ENCODE measurements at regions not wholly inside any gene's neighbourhood (a gene's known extent, or its start where the extent isn't known, plus 50 kb on each side); places are given as distances from the start of the nearest gene placed in this dataset.

DNA sequence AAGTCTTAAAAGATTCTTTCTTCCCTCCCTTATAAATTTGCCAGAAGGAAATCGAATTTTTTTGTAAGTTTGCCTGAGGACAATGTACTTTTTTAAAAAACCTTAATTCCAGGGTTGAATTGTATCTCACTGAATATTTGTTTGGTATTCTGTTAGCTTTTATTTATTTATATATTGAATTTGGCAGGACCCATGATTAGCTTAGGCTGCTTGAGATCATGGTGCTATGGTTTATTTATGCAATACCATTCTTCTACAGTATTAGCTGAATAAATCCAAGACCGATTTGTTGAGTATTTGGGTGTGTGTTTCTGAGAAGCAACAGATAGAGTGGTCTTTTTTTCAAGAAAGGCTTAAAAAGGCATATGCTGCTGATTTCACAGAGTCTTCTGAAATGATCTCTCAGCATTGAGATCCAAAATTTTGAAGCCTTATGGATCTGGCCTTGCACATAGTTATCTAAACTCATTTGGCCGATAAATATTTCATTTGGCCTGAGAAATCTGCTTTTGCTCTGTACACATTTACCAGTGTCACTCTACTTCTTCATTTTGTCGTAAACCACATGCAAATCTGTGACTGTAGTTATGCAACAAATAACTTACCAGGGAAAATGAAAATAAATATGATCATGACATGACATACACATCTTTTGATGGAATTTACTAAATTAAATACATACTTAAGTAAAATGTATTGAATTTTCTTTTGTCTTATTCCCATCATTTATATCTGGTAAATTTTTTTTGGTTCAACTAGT is 265.8 kb upstream of the FLRT2 start:
- ChIA-PET POLR2A (no interaction called here), CTCF (interaction anchor here (0.7 to 1.0 kb wide), 2 partner anchors 9 to 50 kb away, joined by 3 to 4 read pairs; no protein-coding TSS in a partner anchor)
- DNase-seq (ENCODE audit: low read depth, low spot score) = no peak
- no peak for FAIRE-seq
- no peak overlapping the region for H3K9ac ChIP-seq (replicated peaks; ENCODE audit: extremely low read depth, insufficient read depth, low read length)
- H3K4me3 ChIP-seq (replicated peaks in 1 of 3; ENCODE audit: insufficient read depth in 1 of 3, low read depth in 1 of 3, low read length in 3 of 3) = no peak overlapping the region
- BruUV-seq (replicated peaks) = no TSS peak
- intact Hi-C loops (cut with micrococcal nuclease) (no loop called here), dilution Hi-C loops (cut with MboI; ENCODE audit: extremely low pct_ligation_motif_present, low sequenced_read_pairs) (no loop called here)
- H3K9me3 ChIP-seq (replicated peaks; ENCODE audit: control insufficient read depth, insufficient read depth, low read length) = no peaks in the 10 kb centered on the region
- H3K4me2 ChIP-seq (ENCODE audit: insufficient read depth, low read length) = no peak overlapping the region
- no peaks in the 10 kb centered on the region for H3K36me3 ChIP-seq (ENCODE audit: control insufficient read depth in 2 of 2, extremely low read depth in 1 of 2, insufficient read depth in 2 of 2, low read length in 2 of 2)
- no peaks in the 10 kb centered on the region for H3K4me1 ChIP-seq (ENCODE audit: control insufficient read depth, extremely low read depth, insufficient read depth, low read length)
- no peaks in the 10 kb centered on the region for H3K9me1 ChIP-seq (replicated peaks; ENCODE audit: control insufficient read depth, extremely low read depth, insufficient read depth, low read length)
- H4K20me1 ChIP-seq (replicated peaks; ENCODE audit: control insufficient read depth, extremely low read depth, insufficient read depth, low read length) = no peaks in the 10 kb centered on the region
- H3K27ac ChIP-seq (ENCODE audit: insufficient read depth, low read depth, low read length) = no peak overlapping the region
- TF ChIP-seq POLR2A (IDR thresholded peaks at IDR 0.05; ENCODE audit: low read depth, low read length) (no peak), MAX (IDR thresholded peaks at IDR 0.05; ENCODE audit: insufficient read depth, insufficient read length) (no peak), MYC (IDR thresholded peaks at IDR 0.05; ENCODE audit: low read depth, low read length) (no peak), EZH2 (IDR thresholded peaks at IDR 0.05; ENCODE audit: borderline replicate concordance, low read depth, low read length, severe bottlenecking) (no peak), JUN (IDR thresholded peaks at IDR 0.05; ENCODE audit: borderline replicate concordance, insufficient read depth, insufficient read length, low read depth) (no peak), FOS (IDR thresholded peaks at IDR 0.05; ENCODE audit: borderline replicate concordance, insufficient read depth, low read length) (no peak), GATA2 (IDR thresholded peaks at IDR 0.05; ENCODE audit: insufficient read depth, insufficient read length, low read depth, low read length) (no peak), POLR2AphosphoS5 (IDR thresholded peaks at IDR 0.05; ENCODE audit: insufficient read depth, low read depth, low read length) (no peak)
- TF ChIP-seq, protein P1, sequence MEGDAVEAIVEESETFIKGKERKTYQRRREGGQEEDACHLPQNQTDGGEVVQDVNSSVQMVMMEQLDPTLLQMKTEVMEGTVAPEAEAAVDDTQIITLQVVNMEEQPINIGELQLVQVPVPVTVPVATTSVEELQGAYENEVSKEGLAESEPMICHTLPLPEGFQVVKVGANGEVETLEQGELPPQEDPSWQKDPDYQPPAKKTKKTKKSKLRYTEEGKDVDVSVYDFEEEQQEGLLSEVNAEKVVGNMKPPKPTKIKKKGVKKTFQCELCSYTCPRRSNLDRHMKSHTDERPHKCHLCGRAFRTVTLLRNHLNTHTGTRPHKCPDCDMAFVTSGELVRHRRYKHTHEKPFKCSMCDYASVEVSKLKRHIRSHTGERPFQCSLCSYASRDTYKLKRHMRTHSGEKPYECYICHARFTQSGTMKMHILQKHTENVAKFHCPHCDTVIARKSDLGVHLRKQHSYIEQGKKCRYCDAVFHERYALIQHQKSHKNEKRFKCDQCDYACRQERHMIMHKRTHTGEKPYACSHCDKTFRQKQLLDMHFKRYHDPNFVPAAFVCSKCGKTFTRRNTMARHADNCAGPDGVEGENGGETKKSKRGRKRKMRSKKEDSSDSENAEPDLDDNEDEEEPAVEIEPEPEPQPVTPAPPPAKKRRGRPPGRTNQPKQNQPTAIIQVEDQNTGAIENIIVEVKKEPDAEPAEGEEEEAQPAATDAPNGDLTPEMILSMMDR (IDR thresholded peaks at IDR 0.05; ENCODE audit: extremely low read depth in 1 of 2, insufficient read depth in 1 of 2, low read depth in 1 of 2, low read length in 2 of 2) = no peak
- no peaks in the 10 kb centered on the region for H3K79me2 ChIP-seq (ENCODE audit: control insufficient read depth, insufficient read depth, low read length)
- H3K27me3 ChIP-seq (ENCODE audit: control insufficient read depth in 2 of 2, insufficient read depth in 2 of 2, low read length in 2 of 2) = no peaks in the 10 kb centered on the region
- no peak overlapping the region for H2AFZ ChIP-seq (ENCODE audit: low read depth, low read length)
